ENCODE measurements at regions not wholly inside any gene's neighbourhood (a gene's known extent, or its start where the extent isn't known, plus 50 kb on each side); places are given as distances from the start of the nearest gene placed in this dataset.
A peak's percentile ranks its signal among the peaks of the same experiment; 100 is the strongest.

DNA sequence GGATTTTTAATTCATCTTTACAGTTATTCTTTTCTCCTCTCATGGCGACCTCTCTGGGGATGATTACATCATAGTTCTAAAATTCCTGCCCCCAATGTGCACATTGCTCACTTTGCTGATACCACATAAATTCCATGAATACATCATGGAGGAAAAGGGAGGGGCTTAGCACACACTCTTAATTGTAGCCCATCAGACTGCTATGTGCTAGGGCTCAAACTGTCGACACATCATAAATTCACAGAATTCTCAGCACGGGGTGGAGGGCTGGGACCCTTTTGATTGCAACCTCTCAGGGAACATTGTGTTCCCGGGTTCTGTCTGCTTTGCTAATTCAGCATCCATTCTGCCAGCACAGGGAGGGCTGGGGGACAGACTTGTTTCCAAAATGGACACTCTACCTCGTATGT, 592.9 kb downstream of the BCOR start:
- DNase-seq (ENCODE audit: low read depth) = no peak

GRCh38 chrX:39506131-39506530, 591.6 kb downstream of the BCOR start:
- DNase-seq (ENCODE audit: low read depth) = no peak

GRCh38 chrX:39507034-39507433, 590.7 kb downstream of the BCOR start:
- DNase-seq (ENCODE audit: low read depth) = no peak

GRCh38 chrX:39507617-39508299, 590.0 kb downstream of the BCOR start:
- DNase-seq (ENCODE audit: low read depth) = no peak

GRCh38 chrX:39508300-39508692, 589.5 kb downstream of the BCOR start:
- DNase-seq (ENCODE audit: low read depth) = no peak

DNA sequence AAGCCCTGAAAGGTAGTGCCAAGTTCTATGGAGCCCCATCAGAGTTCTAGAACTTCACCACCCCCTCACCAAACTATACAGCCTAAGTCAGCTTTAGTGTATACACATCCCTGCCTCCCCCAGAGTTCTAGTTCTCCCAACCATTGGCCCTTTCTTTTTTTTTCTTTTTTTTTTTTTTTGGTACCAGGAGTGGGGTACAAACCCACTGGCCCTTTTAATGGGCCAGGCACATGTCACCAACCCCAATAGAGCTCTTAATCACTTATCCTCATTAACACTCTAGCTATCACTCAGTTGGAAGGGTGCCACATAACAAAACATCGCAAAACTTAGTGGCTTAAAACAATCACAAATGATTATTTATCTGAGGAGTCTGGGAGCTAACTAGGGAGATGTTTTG, 588.6 kb downstream of the BCOR start:
- DNase-seq (ENCODE audit: low read depth) = no peak

- no peak for DNase-seq (ENCODE audit: low read depth)
These were observed 583.9 kb downstream of the BCOR start for GRCh38 chrX:39513836-39514235.

GRCh38 chrX:39514801-39515200, 583.0 kb downstream of the BCOR start:
- no peak for DNase-seq (ENCODE audit: low read depth)

GRCh38 chrX:39516427-39516841, 581.3 kb downstream of the BCOR start:
- no peak for DNase-seq (ENCODE audit: low read depth)

GRCh38 chrX:39518476-39519029, 579.2 kb downstream of the BCOR start:
- DNase-seq (ENCODE audit: low read depth) = no peak

DNA sequence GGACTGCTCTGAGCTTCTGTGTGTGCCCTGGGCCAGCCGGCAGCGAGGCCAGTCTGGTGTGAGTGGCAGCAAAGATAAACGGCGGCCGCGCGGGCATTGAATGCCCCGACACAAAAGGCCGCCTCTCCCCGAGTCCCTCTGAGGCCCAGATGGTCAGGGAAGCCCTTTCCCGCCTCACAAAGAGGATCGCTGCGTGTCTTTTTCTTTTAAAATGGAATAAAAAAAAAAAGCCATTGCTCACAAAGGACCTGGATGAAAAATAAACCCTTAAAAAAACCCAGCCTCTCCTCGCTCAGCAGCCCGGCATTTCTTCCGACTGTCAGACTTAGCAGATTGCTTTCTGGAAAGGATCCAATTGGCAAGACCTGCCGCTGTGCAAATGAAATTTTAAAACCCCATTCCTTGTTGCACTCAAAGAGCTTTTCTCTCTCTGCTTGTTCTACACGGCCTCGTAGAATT, 578.7 kb downstream of the BCOR start:
- DNase-seq (ENCODE audit: low read depth) = peak; percentile 29

GRCh38 chrX:39519566-39520301, 578.0 kb downstream of the BCOR start:
- DNase-seq (ENCODE audit: low read depth) = no peak

DNA sequence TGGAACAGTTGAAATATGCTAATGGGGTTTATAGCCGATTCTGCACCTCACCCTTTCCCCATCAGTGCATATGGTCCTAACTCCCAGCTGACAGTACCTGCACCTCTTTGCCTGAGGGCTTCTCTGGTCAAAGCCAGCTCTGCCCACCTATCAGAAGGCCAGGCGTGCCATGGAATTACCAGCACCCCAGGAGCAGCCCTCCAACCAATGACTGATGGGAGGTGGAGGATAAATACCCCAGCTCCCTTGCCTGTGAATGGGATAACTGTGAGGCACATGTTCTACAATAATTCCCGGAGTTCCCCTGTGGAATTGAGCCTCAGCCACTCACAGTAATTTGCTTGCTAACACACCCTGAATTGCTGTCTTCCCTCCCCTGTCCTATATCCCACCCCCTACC, 572.0 kb downstream of the BCOR start:
- no peak for DNase-seq (ENCODE audit: low read depth)

- DNase-seq (ENCODE audit: low read depth) = peak; percentile 43
These were observed 570.7 kb downstream of the BCOR start for GRCh38 chrX:39527025-39527424.

- DNase-seq (ENCODE audit: low read depth) = no peak
These were observed 569.4 kb downstream of the BCOR start for GRCh38 chrX:39528161-39528916.

GRCh38 chrX:39532761-39533160, 565.0 kb downstream of the BCOR start:
- no peak for DNase-seq (ENCODE audit: low read depth)

- no peak for DNase-seq (ENCODE audit: low read depth)
These were observed 562.8 kb downstream of the BCOR start for GRCh38 chrX:39534949-39535348.

DNA sequence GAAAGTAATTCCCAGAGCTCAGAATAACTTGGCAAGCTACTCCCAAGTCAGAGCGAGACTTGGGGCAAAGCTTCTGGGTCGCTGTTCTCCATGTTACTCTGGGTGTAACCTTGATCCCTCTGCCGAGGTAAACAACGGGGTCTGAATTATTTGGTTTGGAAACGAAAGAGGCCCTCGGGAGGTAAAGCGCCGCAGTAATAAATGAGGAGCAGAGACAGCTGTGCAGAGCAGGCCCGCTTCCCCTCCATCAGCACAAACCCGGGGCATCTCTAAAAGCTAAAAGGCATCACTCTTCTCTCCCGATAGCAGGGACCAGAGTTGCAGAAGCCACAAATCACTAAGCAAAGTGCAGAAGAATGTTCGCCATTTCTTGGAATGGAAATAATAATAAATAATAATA, 561.5 kb downstream of the BCOR start:
- DNase-seq (ENCODE audit: low read depth) = no peak

DNA sequence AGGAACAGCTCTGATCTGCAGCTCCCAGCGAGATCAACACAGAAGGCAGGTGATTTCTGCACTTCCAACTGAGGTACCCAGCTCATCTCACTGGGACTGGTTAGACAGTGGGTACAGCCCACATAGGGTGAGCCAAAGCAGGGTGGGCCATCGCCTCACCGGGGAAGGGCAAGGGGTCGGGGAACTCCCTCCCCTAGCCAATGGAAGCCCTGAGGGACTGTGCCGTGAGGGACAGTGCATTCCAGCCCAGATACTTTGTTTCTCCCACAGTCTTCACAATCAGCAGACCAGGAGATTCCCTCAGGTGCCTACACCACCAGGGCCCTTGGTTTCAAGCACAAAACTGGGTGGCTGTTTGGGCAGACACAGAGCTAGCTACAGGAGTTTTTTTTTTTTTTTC, 555.9 kb downstream of the BCOR start:
- DNase-seq (ENCODE audit: low read depth) = no peak

GRCh38 chrX:39542316-39542715, 555.4 kb downstream of the BCOR start:
- DNase-seq (ENCODE audit: low read depth) = no peak

DNA sequence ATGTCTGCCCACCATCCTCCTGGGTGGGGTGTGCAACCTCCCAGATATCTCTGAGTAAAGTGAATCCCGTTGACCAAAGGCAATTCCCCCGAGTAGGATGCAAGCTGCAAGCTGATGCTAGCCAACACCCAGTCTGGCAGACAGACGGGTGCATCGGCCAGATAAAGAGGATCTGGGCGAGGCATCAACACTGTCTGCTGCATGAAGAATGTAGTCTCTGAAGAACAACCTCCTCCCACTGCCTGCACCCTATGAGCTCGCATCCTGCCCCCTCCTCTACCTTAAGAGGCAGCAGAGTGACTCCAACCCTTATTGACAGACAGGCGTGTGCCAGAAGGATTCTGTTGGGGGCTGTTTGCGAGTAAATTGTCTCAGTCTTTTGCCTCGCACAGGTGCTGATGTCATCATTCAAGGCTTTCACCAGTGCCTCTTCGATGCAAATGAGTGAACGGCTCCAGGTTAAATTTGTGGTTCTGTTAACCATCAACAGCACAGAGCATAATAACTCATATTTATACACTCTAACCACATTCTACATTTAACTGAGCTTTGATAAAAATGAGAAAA, 546.9 kb downstream of the BCOR start:
- DNase-seq (ENCODE audit: low read depth) = no peak

DNA sequence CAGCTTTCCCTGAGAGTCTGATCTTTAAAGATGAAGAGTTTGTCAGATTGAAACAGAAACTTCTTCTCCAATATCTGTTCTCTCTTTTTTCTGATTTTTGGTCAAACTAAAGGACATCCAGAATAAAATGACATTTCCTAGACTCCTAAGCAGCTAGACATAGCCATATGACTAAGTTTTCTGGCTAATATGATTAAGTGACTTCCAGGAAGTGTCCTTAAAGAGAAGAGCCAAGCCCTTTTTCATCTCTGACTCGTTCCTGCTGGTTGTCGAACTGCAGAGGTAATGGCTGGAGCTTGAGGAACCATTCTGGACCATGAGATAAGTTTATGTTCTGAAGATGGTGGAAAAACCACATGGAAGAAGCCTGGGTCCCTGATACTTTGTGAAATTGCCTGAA, 546.0 kb downstream of the BCOR start:
- no peak for DNase-seq (ENCODE audit: low read depth)

All from iris pigment epithelial cell (primary cell).